Naive thymus-derived CD4-positive, alpha-beta T cell (primary cell): ENCODE measurements at regions not wholly inside any gene's neighbourhood (a gene's known extent, or its start where the extent isn't known, plus 50 kb on each side); places are given as distances from the start of the nearest gene placed in this dataset.
A peak's percentile ranks its signal among the peaks of the same experiment; 100 is the strongest.

Experiments used
- ATAC-seq: fragments of 150-1000 bp; cut with Tn5 transposase; 2 replicates; pipeline ENCODE4 v1.10.0; 2021; ENCODE audit warnings: mild to moderate bottlenecking, moderate library complexity
- CTCF ChIA-PET: fragments of 350-600 bp; sonication (Branson Sonifier 250); formaldehyde crosslinking; loops from one replicate; lab custom pipeline; 2021; ENCODE audit warnings: antibody characterized with exemption; lab: Charles Lee
- POLR2A ChIA-PET: fragments of 350-600 bp; sonication (Branson Sonifier 250); formaldehyde crosslinking; loops from one replicate; lab custom pipeline; 2021; ENCODE audit warnings: antibody characterized with exemption, inconsistent platforms; lab: Charles Lee
- DNase-seq, 9 donors: peaks; one replicate each; pipeline versions ENCODE4 v3.0.0 to v3.0.0-alpha.2; 2020 to 2022; ENCODE audit warnings: mixed read lengths in 1 of 9
- H3K27ac ChIP-seq: one replicate; pipeline ENCODE4 v1.7.0; 2013; ENCODE audit warnings: mild to moderate bottlenecking, low read depth, low read length, moderate library complexity
- H3K27me3 ChIP-seq, 2 donors: one replicate each; pipeline ENCODE4 v1.7.0; 2013; ENCODE audit warnings: low read length in 2 of 2, mild to moderate bottlenecking in 2 of 2, moderate library complexity in 2 of 2; ENCODE audit not compliant: control insufficient read depth in 2 of 2, insufficient read depth in 2 of 2
- H3K36me3 ChIP-seq, 3 experiments: 1 replicate in 2 of 3; 2 replicates in 1 of 3; pipeline ENCODE4 v1.7.0; 2013; ENCODE audit warnings: low read length in 3 of 3, mild to moderate bottlenecking in 3 of 3, moderate library complexity in 1 of 3; ENCODE audit not compliant: insufficient read depth in 3 of 3, control insufficient read depth in 2 of 3
- H3K4me1 ChIP-seq, 2 donors: one replicate each; pipeline ENCODE4 v1.7.0; 2013; ENCODE audit warnings: low read length in 2 of 2, mild to moderate bottlenecking in 2 of 2, moderate library complexity in 1 of 2; ENCODE audit not compliant: control insufficient read depth in 2 of 2, insufficient read depth in 2 of 2
- H3K4me3 ChIP-seq: 2 replicates; pipeline ENCODE4 v1.7.0; 2013; ENCODE audit warnings: mild to moderate bottlenecking, low read length
- H3K9me3 ChIP-seq, 3 experiments: 1 replicate in 2 of 3; 2 replicates in 1 of 3; pipeline ENCODE4 v1.7.0; 2013; ENCODE audit warnings: low read length in 3 of 3; ENCODE audit not compliant: control insufficient read depth in 2 of 3
- H3K27ac Mint-ChIP-seq, 9 donors: one replicate each; pipeline ENCODE4 v1.8.0; 2020 to 2022; ENCODE audit warnings: mixed read lengths in 9 of 9, mild to moderate bottlenecking in 8 of 9, moderate library complexity in 5 of 9, inconsistent platforms in 2 of 9
- H3K27me3 Mint-ChIP-seq, 5 donors: one replicate each; pipeline ENCODE4 v1.8.0; 2021 to 2022; ENCODE audit warnings: mixed read lengths in 5 of 5, mild to moderate bottlenecking in 1 of 5
- H3K36me3 Mint-ChIP-seq, 5 donors: one replicate each; pipeline ENCODE4 v1.8.0; 2020 to 2022; ENCODE audit warnings: mixed read lengths in 5 of 5, mild to moderate bottlenecking in 3 of 5, inconsistent platforms in 1 of 5
- H3K4me1 Mint-ChIP-seq, 7 donors: one replicate each; pipeline ENCODE4 v1.8.0; 2020 to 2022; ENCODE audit warnings: mixed read lengths in 7 of 7, mild to moderate bottlenecking in 3 of 7, inconsistent platforms in 1 of 7
- H3K4me3 Mint-ChIP-seq, 10 donors: one replicate each; pipeline ENCODE4 v1.8.0; 2020 to 2022; ENCODE audit warnings: mild to moderate bottlenecking in 10 of 10, mixed read lengths in 10 of 10, moderate library complexity in 6 of 10, inconsistent platforms in 2 of 10
- H3K9me3 Mint-ChIP-seq, 11 donors: one replicate each; pipeline ENCODE4 v1.8.0; 2020 to 2022; ENCODE audit warnings: mixed read lengths in 11 of 11, mild to moderate bottlenecking in 4 of 11, inconsistent platforms in 1 of 11, moderate library complexity in 1 of 11
- intact Hi-C, 2 donors: fragments of 100-400 bp; cut with micrococcal nuclease; formaldehyde crosslinking; loops; one replicate each; pipeline ENCODE4 v1.15.1; 2023

DNA sequence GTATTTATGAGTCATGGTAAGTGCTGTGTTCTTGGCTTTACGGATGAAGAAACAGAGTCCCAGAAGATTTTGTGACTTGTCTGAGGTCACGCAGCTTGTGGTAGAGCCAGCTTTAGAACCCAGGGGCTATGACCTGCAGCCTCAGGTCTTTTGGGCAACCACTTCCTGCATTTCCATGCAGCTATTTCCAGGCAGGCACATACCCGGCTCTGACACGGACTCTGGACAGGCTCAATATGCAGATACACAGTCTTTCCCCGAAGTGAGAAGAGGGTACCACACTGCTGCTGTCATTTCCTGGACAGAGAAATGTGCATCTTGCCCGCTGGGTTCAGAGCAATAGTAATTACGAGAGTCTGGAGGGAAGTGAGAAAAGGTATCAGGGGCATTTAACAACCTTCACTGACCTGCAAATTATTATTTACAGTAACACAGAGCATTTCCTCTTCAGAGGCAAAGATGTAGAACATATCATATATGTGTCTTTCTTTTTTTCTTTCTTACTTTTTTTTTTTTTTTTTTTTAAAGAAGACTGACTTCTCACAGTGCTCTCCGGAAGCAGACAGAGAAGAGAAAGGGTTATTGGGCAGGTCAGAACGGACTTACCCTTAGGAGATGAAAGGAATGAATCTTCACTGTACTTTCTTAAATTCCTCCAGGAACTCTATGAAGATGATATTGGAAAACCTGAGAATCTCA, 185.1 kb downstream of the CLIC5 start:
- peaks cover 0 to 13% (median 5%) of the 10 kb centered on the region in 5 donors for H3K27me3 Mint-ChIP-seq
- Histone ChIP-seq H3K9me3 (no peaks in the 10 kb centered on the region), H3K36me3 (no peaks in the 10 kb centered on the region), H3K4me1 (peaks cover 0 to 5% of the 10 kb centered on the region in 2 donors), H3K27me3 (no peaks in the 10 kb centered on the region), H3K4me3 (peak overlapping the region; percentile 17), H3K27ac (no peak overlapping the region)
- intact Hi-C loops = loop anchor here in 1 of 2 donors (5.0 kb wide), 1 partner anchor 92 kb away; no protein-coding TSS in a partner anchor
- DNase-seq = peak in 1 of 9 donors; percentile 40
- peak; percentile 69 for ATAC-seq
- H3K36me3 Mint-ChIP-seq = peaks cover 0 to 6% (median 0%) of the 10 kb centered on the region in 5 donors
- H3K27ac Mint-ChIP-seq = peak overlapping the region in 3 of 9 donors; percentile 17 to 84 (median 19)
- CTCF ChIA-PET = no interaction called here
- POLR2A ChIA-PET = no interaction called here
- peaks cover 0 to 7% (median 0%) of the 10 kb centered on the region in 11 donors for H3K9me3 Mint-ChIP-seq
- peak overlapping the region; percentile 66 to 91 (median 76) for H3K4me3 Mint-ChIP-seq
- peaks cover 10 to 41% (median 17%) of the 10 kb centered on the region in 7 donors for H3K4me1 Mint-ChIP-seq

DNA sequence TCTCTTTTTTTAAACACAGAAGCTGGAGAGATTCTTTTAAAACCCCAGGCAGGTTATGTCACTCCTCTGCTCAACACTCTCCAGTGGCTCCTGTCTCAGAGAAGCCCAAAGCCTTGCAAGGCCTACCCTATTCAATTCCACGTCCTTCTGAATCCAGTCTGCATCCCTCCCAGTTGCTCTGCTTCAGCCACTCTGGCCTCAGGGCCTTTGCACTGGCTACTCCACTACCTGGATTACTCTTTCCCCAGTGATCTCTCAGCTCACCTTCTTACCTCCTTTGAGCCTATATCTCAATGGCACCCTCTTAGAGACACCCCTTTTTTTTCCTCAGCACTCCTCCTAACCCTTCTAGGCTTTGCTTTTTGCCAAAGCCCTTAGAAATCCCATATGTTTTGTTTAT, 185.8 kb downstream of the CLIC5 start:
- peaks cover 10 to 34% (median 17%) of the 10 kb centered on the region in 7 donors for H3K4me1 Mint-ChIP-seq
- H3K4me1 ChIP-seq = peaks cover 0 to 5% of the 10 kb centered on the region in 2 donors
- peaks cover 0 to 6% (median 0%) of the 10 kb centered on the region in 5 donors for H3K36me3 Mint-ChIP-seq
- peaks cover 0 to 7% (median 0%) of the 10 kb centered on the region in 11 donors for H3K9me3 Mint-ChIP-seq
- intact Hi-C loops = loop anchor here in 1 of 2 donors (5.0 kb wide), 1 partner anchor 92 kb away; no protein-coding TSS in a partner anchor
- ATAC-seq (no peak), DNase-seq (no peak)
- no peaks in the 10 kb centered on the region for H3K36me3 ChIP-seq
- CTCF ChIA-PET = no interaction called here
- H3K27me3 Mint-ChIP-seq = peaks cover 0 to 14% (median 5%) of the 10 kb centered on the region in 5 donors
- H3K4me3 Mint-ChIP-seq = peak overlapping the region in 1 of 10 donors; percentile 80
- H3K27ac Mint-ChIP-seq = peak overlapping the region in 3 of 9 donors; percentile 19 to 66 (median 65)
- H3K27me3 ChIP-seq = no peaks in the 10 kb centered on the region
- H3K9me3 ChIP-seq = no peaks in the 10 kb centered on the region
- no peak overlapping the region for H3K27ac ChIP-seq
- no peak overlapping the region for H3K4me3 ChIP-seq
- POLR2A ChIA-PET = no interaction called here

GRCh38 chr6:45827952-45828530, 187.6 kb downstream of the CLIC5 start:
- H3K9me3 ChIP-seq = no peaks in the 10 kb centered on the region
- intact Hi-C loops = no loop called here
- H3K36me3 ChIP-seq = no peaks in the 10 kb centered on the region
- peaks cover 0 to 14% (median 6%) of the 10 kb centered on the region in 5 donors for H3K27me3 Mint-ChIP-seq
- H3K9me3 Mint-ChIP-seq = peaks cover 0 to 11% (median 0%) of the 10 kb centered on the region in 11 donors
- CTCF ChIA-PET = no interaction called here
- POLR2A ChIA-PET = no interaction called here
- no peak overlapping the region for H3K27ac Mint-ChIP-seq
- DNase-seq (no peak), ATAC-seq (no peak)
- no peaks in the 10 kb centered on the region for H3K27me3 ChIP-seq
- H3K4me3 ChIP-seq = no peak overlapping the region
- peaks cover 0 to 5% of the 10 kb centered on the region in 2 donors for H3K4me1 ChIP-seq
- H3K4me3 Mint-ChIP-seq = no peak overlapping the region
- H3K36me3 Mint-ChIP-seq = peaks cover 0 to 11% (median 0%) of the 10 kb centered on the region in 5 donors
- H3K27ac ChIP-seq = no peak overlapping the region
- H3K4me1 Mint-ChIP-seq = peaks cover 10 to 34% (median 17%) of the 10 kb centered on the region in 7 donors

GRCh38 chr6:45822873-45823272, 192.8 kb downstream of the CLIC5 start:
- Mint-ChIP-seq H3K27ac (peak overlapping the region in 1 of 9 donors; percentile 24), H3K4me1 (peaks cover 5 to 18% (median 6%) of the 10 kb centered on the region in 7 donors), H3K36me3 (peaks cover 0 to 28% (median 4%) of the 10 kb centered on the region in 5 donors), H3K27me3 (peaks cover 0 to 10% (median 6%) of the 10 kb centered on the region in 5 donors), H3K4me3 (no peak overlapping the region), H3K9me3 (peaks cover 0 to 18% (median 2%) of the 10 kb centered on the region in 11 donors)
- no peaks in the 10 kb centered on the region for H3K36me3 ChIP-seq
- H3K4me3 ChIP-seq = no peak overlapping the region
- intact Hi-C loops = no loop called here
- H3K4me1 ChIP-seq = peaks cover 0 to 5% of the 10 kb centered on the region in 2 donors
- ChIA-PET POLR2A (no interaction called here), CTCF (no interaction called here)
- DNase-seq = no peak
- ATAC-seq = no peak
- H3K9me3 ChIP-seq = no peaks in the 10 kb centered on the region
- H3K27ac ChIP-seq = no peak overlapping the region
- no peaks in the 10 kb centered on the region for H3K27me3 ChIP-seq

- H3K4me1 Mint-ChIP-seq = peaks cover 5 to 18% (median 6%) of the 10 kb centered on the region in 7 donors
- ChIA-PET CTCF (no interaction called here), POLR2A (no interaction called here)
- H3K27me3 ChIP-seq = no peaks in the 10 kb centered on the region
- H3K4me1 ChIP-seq = peaks cover 0 to 5% of the 10 kb centered on the region in 2 donors
- peak overlapping the region in 3 of 9 donors; percentile 6 to 33 (median 8) for H3K27ac Mint-ChIP-seq
- H3K27ac ChIP-seq = no peak overlapping the region
- H3K9me3 Mint-ChIP-seq = peaks cover 0 to 20% (median 2%) of the 10 kb centered on the region in 11 donors
- H3K27me3 Mint-ChIP-seq = peaks cover 0 to 10% (median 6%) of the 10 kb centered on the region in 5 donors
- intact Hi-C loops = no loop called here
- H3K4me3 Mint-ChIP-seq = peak overlapping the region in 4 of 10 donors; percentile 0 to 44 (median 24)
- H3K4me3 ChIP-seq = no peak overlapping the region
- no peak for ATAC-seq
- peaks cover 0 to 30% (median 4%) of the 10 kb centered on the region in 5 donors for H3K36me3 Mint-ChIP-seq
- H3K9me3 ChIP-seq = no peaks in the 10 kb centered on the region
- DNase-seq = no peak
- H3K36me3 ChIP-seq = no peaks in the 10 kb centered on the region
These were observed 193.3 kb downstream of the CLIC5 start for GRCh38 chr6:45822246-45822812.

DNA sequence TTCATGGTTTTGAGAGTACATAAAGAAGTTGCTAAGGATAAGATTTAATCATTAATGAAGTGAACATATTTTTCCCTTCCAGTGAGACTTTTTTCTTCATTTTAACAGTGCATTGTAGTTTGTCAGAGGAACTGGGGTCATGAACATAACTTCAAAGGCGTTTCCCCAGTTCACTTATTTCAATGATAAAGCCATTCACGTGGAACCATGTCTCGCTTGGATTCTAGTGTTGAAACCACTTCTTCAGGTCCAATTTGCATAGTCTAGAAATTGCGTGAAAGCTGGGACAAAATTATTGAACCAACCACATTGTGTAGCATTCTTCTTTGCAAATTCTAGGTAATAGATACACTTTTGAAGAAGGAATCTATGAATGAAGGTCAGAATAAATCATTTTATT, 197.0 kb downstream of the CLIC5 start:
- Mint-ChIP-seq H3K27ac (no peak overlapping the region), H3K36me3 (peaks cover 0 to 28% (median 0%) of the 10 kb centered on the region in 5 donors), H3K27me3 (peaks cover 0 to 4% (median 0%) of the 10 kb centered on the region in 5 donors), H3K9me3 (peaks cover 0 to 11% (median 1%) of the 10 kb centered on the region in 11 donors), H3K4me3 (no peak overlapping the region), H3K4me1 (peaks cover 5 to 24% (median 6%) of the 10 kb centered on the region in 7 donors)
- Histone ChIP-seq H3K9me3 (no peaks in the 10 kb centered on the region), H3K27me3 (no peaks in the 10 kb centered on the region), H3K4me1 (peaks cover 0 to 5% of the 10 kb centered on the region in 2 donors), H3K27ac (no peak overlapping the region), H3K4me3 (no peak overlapping the region), H3K36me3 (no peaks in the 10 kb centered on the region)
- no peak for DNase-seq
- ChIA-PET CTCF (no interaction called here), POLR2A (no interaction called here)
- intact Hi-C loops = no loop called here
- no peak for ATAC-seq
